ENCODE measurements at regions not wholly inside any gene's neighbourhood (a gene's known extent, or its start where the extent isn't known, plus 50 kb on each side); places are given as distances from the start of the nearest gene placed in this dataset.

DNA sequence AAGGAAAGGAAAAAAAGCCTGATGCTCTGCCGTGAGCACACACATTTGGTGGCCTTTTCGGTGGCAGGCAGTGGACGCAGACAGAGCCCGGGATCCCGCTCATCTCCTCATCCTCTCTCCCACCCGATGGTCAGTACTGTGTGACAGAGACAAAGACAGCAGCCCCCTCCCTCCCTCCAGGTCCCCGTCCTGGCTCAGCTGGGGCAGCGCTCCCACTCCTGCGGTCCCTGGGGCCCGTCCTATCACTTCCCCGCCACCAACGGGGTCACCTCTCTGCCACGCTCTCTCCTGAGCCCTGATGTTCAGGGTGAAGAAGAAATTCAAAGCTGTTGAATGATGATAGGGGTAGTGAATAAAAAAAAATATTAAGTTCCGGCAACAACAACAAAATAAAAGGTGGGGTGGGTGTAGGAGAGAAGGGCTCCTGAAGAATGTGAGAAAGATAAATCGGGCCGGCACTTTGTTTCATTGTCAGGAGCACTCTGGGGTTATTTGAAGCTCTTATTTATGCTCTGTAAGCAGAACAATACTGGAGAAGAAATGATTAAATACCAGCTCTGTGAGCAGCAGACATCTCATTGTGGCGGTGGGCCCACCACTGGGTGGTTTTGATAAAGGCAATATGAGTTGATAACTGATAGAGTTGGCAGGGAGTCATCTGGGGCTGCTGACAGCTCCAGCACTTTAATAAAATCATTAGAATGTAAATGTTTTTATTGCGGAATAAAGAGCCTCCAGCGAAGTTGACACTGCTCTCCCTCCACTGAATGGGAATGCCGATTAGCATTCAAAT, 417.7 kb downstream of the IRX1 start:
- DNase-seq (ENCODE audit: low read depth) = no peak
- no peak for TF ChIP-seq CTCF (IDR thresholded peaks at IDR 0.05; ENCODE audit: control insufficient read depth, extremely low read depth, insufficient read depth)

GRCh38 chr5:4015709-4016108, 420.1 kb downstream of the IRX1 start:
- TF ChIP-seq CTCF (IDR thresholded peaks at IDR 0.05; ENCODE audit: control insufficient read depth, extremely low read depth, insufficient read depth) = no peak
- no peak for DNase-seq (ENCODE audit: low read depth)

More for the DNA sequence above, 417.7 kb downstream of the IRX1 start:
- H3K4me3 ChIP-seq (ENCODE audit: low read depth, low read length) = no peak overlapping the region

DNA sequence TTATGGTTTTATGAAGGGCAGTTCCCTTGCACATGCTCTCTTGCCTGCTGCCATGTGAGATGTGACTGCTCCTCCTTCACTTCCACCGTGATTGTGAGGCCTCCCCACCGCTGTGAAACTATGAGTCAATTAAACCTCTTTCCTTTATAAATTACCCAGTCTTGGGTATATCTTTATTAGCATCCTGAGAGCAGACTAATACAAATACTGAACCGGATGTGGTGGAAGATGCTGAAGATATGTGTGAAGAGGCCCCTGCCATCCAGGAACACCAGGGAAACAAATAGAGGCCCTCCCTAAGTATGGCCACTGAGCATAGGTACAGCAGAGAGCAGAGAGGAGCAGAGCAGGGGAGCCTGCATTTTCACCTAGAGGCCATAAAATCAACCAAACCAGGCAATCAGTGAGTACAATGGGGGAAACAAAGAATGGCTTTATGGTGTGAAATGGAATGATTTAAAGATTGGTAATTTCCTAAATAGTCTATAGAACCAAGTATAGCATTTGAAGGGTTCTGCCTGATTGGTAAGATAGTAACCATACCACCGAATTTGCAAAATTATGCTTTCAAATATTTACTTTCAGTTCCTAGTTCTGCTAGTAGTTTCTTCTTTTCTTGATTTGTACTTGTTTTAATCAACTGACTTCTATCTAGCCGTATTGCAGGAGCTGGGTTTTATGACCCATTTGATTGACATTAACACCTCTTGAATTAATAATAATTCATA, 421.6 kb downstream of the IRX1 start:
- H3K4me3 ChIP-seq (ENCODE audit: low read depth, low read length) = no peak overlapping the region
- no peak for DNase-seq (ENCODE audit: low read depth)
- no peak for TF ChIP-seq CTCF (IDR thresholded peaks at IDR 0.05; ENCODE audit: control insufficient read depth, extremely low read depth, insufficient read depth)

More at GRCh38 chr5:4015709-4016108, 420.1 kb downstream of the IRX1 start:
- no peak overlapping the region for H3K4me3 ChIP-seq (ENCODE audit: low read depth, low read length)

DNA sequence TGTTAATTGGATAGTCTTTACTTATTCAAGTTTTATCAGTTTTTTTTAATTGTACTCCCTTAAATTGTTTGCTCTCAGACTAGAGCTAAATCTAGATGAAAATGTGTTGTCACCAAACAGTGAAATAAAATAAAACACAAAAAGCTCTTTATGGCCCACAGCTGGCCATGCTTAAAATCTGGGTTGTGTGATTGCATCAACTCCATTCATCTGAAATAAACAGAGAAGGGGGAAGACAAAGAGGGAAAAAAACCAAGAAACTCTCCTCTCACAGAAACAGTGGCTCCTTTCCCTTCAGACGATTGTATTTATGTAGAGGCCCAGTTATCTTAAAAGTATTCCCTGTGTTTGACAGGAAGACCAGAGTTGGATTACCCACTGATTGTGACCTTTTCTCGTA, 422.4 kb downstream of the IRX1 start:
- no peak for TF ChIP-seq CTCF (IDR thresholded peaks at IDR 0.05; ENCODE audit: control insufficient read depth, extremely low read depth, insufficient read depth)
- DNase-seq (ENCODE audit: low read depth) = no peak

GRCh38 chr5:4019009-4019769, 423.6 kb downstream of the IRX1 start:
- no peak overlapping the region for H3K4me3 ChIP-seq (ENCODE audit: low read depth, low read length)
- no peak for TF ChIP-seq CTCF (IDR thresholded peaks at IDR 0.05; ENCODE audit: control insufficient read depth, extremely low read depth, insufficient read depth)
- DNase-seq (ENCODE audit: low read depth) = no peak

More for the DNA sequence above, 422.4 kb downstream of the IRX1 start:
- no peak overlapping the region for H3K4me3 ChIP-seq (ENCODE audit: low read depth, low read length)

- TF ChIP-seq CTCF (IDR thresholded peaks at IDR 0.05; ENCODE audit: control insufficient read depth, extremely low read depth, insufficient read depth) = no peak
- no peak overlapping the region for H3K4me3 ChIP-seq (ENCODE audit: low read depth, low read length)
- no peak for DNase-seq (ENCODE audit: low read depth)
These were observed 424.2 kb downstream of the IRX1 start for GRCh38 chr5:4019841-4020240.

Measured in LNCaP clone FGC (cell line).